KMS-11 (cell line): ENCODE measurements at regions not wholly inside any gene's neighbourhood (a gene's known extent, or its start where the extent isn't known, plus 50 kb on each side); places are given as distances from the start of the nearest gene placed in this dataset.
"Not testable (repeated sequence)": the region's sequence is repeated elsewhere in the genome, so short reads cannot be mapped to it uniquely, and the experiment has no call there.

ENCODE experiments used
- H2AFZ ChIP-seq: fragments of 200-600 bp; sonication (generic); 2 replicates; pipeline ENCODE4 v1.6.1; 2016; ENCODE audit warnings: antibody characterized with exemption, mixed run types, low read depth
- H3K27ac ChIP-seq: fragments of 200-600 bp; sonication (generic); 2 replicates; pipeline ENCODE4 v1.6.1; 2016; ENCODE audit warnings: mild to moderate bottlenecking, mixed run types
- H3K27me3 ChIP-seq: fragments of 200-600 bp; sonication (generic); 2 replicates; pipeline ENCODE4 v1.6.1; 2017; ENCODE audit warnings: mild to moderate bottlenecking, low read depth, mixed run types, moderate library complexity; ENCODE audit not compliant: insufficient read depth
- H3K36me3 ChIP-seq: fragments of 200-600 bp; sonication (generic); 2 replicates; pipeline ENCODE4 v1.6.1; 2017; ENCODE audit warnings: mild to moderate bottlenecking, mixed run types; ENCODE audit not compliant: insufficient read depth
- H3K4me1 ChIP-seq: fragments of 200-600 bp; sonication (generic); 2 replicates; pipeline ENCODE4 v1.6.1; 2016; ENCODE audit warnings: mild to moderate bottlenecking, low read depth, mixed run types; ENCODE audit not compliant: poor library complexity, severe bottlenecking
- H3K4me2 ChIP-seq: fragments of 200-600 bp; sonication (generic); 2 replicates; pipeline ENCODE4 v1.7.0; 2016; ENCODE audit warnings: mild to moderate bottlenecking, mixed run types
- H3K4me3 ChIP-seq: fragments of 200-600 bp; sonication (generic); IDR thresholded peaks from 2 replicates; pipeline ENCODE4 v1.6.1; 2017; ENCODE audit warnings: low read depth, low read length, mixed read lengths; ENCODE audit not compliant: insufficient read depth
- H3K79me2 ChIP-seq: fragments of 200-600 bp; sonication (generic); 2 replicates; pipeline ENCODE4 v1.6.1; 2016; ENCODE audit warnings: low read depth, mixed run types; ENCODE audit not compliant: insufficient read depth
- H3K9ac ChIP-seq: fragments of 200-600 bp; sonication (generic); 2 replicates; pipeline ENCODE4 v1.6.1; 2016; ENCODE audit warnings: mild to moderate bottlenecking, mixed run types
- H4K20me1 ChIP-seq: fragments of 200-600 bp; sonication (generic); 2 replicates; pipeline ENCODE4 v1.6.1; 2016; ENCODE audit warnings: mild to moderate bottlenecking, mixed run types; ENCODE audit not compliant: insufficient read depth
- CTCF ChIP-seq: fragments of 200-600 bp; sonication (generic); conservative IDR thresholded peaks from 2 replicates; pipeline ENCODE4 v1.6.1; 2017; ENCODE audit warnings: low read depth, mild to moderate bottlenecking, antibody characterized with exemption, low read length, moderate library complexity, mixed read lengths

DNA sequence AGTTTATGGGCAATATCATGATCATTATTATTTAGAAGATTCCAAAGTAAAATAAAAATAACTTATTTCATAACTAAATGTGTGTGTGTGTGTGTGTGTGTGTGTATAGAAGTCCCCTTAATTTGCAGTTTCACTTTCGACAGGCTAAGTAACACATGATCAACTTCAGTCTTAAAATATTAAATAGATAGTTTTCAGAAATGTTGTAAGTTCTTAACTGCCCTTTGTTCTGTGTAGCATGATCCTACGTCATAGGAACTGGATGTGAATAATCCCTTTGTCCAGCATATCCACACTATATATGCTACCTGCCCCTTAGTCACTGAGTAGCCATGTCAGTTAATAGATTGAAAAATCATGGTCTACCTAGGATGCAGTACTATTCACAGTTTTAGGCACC lies 1863.5 kb upstream of the PCDH20 start:
- H3K9ac ChIP-seq = no peak overlapping the region
- no peak for TF ChIP-seq CTCF
- no peak overlapping the region for H3K4me3 ChIP-seq
- H3K36me3 ChIP-seq = no peaks in the 10 kb centered on the region
- H2AFZ ChIP-seq = no peak overlapping the region
- H3K79me2 ChIP-seq = no peaks in the 10 kb centered on the region
- H3K27ac ChIP-seq = no peak overlapping the region
- H4K20me1 ChIP-seq = no peaks in the 10 kb centered on the region
- no peaks in the 10 kb centered on the region for H3K27me3 ChIP-seq
- no peak overlapping the region for H3K4me2 ChIP-seq
- no peaks in the 10 kb centered on the region for H3K4me1 ChIP-seq

DNA sequence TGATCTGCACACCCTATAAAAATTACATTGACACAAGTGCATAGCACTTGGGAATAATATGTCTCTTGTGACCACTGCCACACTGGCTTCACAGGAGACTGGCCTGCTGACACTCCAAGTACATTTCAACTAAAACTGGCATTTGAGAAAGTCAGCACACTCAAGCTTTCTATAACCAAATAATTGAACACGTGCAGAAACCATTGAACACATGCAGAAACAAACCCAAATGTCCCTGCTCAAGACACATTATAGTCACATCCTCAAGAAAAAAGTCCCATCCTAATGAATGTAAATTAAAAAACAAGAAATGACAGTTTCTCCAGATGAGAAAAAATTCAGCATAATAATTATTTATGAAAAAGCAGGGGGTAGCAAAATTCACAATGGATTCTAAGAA lies 1859.1 kb upstream of the PCDH20 start:
- no peak overlapping the region for H3K9ac ChIP-seq
- no peaks in the 10 kb centered on the region for H3K79me2 ChIP-seq
- no peaks in the 10 kb centered on the region for H3K36me3 ChIP-seq
- no peaks in the 10 kb centered on the region for H3K27me3 ChIP-seq
- TF ChIP-seq CTCF = no peak
- H3K4me1 ChIP-seq = no peaks in the 10 kb centered on the region
- no peak overlapping the region for H3K27ac ChIP-seq
- no peak overlapping the region for H3K4me3 ChIP-seq
- no peak overlapping the region for H2AFZ ChIP-seq
- H4K20me1 ChIP-seq = no peaks in the 10 kb centered on the region
- no peak overlapping the region for H3K4me2 ChIP-seq

GRCh38 chr13:63249411-63250187 lies 1834.0 kb upstream of the PCDH20 start:
- Histone ChIP-seq H3K27me3 (no peaks in the 10 kb centered on the region), H3K4me2 (no peak overlapping the region), H3K79me2 (no peaks in the 10 kb centered on the region), H3K27ac (no peak overlapping the region), H4K20me1 (no peaks in the 10 kb centered on the region), H3K36me3 (no peaks in the 10 kb centered on the region), H3K9ac (no peak overlapping the region), H2AFZ (no peak overlapping the region), H3K4me1 (no peaks in the 10 kb centered on the region), H3K4me3 (no peak overlapping the region)
- no peak for TF ChIP-seq CTCF

GRCh38 chr13:63236667-63237396 lies 1821.2 kb upstream of the PCDH20 start:
- not testable (repeated sequence) for H4K20me1 ChIP-seq, H2AFZ ChIP-seq, H3K27ac ChIP-seq, H3K9ac ChIP-seq, H3K4me3 ChIP-seq, H3K4me2 ChIP-seq, H3K79me2 ChIP-seq, H3K36me3 ChIP-seq, H3K27me3 ChIP-seq, H3K4me1 ChIP-seq

GRCh38 chr13:63218596-63218995 lies 1802.9 kb upstream of the PCDH20 start:
- not testable (repeated sequence) for H3K79me2 ChIP-seq, H4K20me1 ChIP-seq, H3K36me3 ChIP-seq, H2AFZ ChIP-seq, H3K4me3 ChIP-seq, H3K27me3 ChIP-seq, H3K27ac ChIP-seq, H3K9ac ChIP-seq, H3K4me1 ChIP-seq, H3K4me2 ChIP-seq
